ENCODE measurements at regions not wholly inside any gene's neighbourhood (a gene's known extent, or its start where the extent isn't known, plus 50 kb on each side); places are given as distances from the start of the nearest gene placed in this dataset.
"Not testable (repeated sequence)": the region's sequence is repeated elsewhere in the genome, so short reads cannot be mapped to it uniquely, and the experiment has no call there.

DNA sequence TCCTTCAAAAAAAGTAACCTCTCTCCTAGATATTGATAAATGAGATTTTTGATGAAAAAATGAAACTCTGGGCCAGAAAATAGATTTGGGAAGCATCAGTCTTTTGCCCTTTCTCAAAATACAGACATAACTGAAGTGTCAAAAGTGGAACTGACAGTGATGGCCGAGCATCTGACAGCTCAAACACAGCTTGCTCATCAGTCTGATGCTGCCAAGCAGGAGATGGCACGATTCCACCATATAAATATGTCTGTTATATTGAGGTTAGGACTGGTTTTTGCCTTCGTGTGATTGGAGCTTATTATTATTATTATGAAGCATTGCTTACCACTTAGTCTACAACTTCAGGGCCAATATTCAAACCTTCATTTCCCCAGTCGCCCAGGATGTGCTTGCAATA, 152.6 kb upstream of the EPHA3 start:
- DNase-seq (ENCODE audit: low read depth), result no peak

DNA sequence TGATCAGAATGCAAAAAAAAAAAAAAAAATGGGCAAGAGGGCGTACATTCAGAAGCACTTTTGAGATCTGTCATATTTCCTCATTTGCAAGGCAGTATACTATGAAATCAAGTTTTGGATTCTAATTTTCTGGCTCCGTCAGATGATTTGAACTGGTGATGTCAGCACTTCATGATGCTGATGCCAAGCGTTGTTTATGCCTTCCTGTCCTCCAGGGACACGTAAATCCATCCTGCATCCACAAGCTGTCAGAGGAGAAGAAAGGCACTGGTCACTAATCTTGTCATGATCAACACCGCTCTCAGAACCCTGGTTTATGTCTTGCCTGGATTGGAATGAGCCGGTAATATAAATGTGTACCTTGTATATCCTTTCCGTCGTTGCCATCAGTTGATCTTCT, 152.1 kb upstream of the EPHA3 start:
- DNase-seq (ENCODE audit: low read depth), result no peak

DNA sequence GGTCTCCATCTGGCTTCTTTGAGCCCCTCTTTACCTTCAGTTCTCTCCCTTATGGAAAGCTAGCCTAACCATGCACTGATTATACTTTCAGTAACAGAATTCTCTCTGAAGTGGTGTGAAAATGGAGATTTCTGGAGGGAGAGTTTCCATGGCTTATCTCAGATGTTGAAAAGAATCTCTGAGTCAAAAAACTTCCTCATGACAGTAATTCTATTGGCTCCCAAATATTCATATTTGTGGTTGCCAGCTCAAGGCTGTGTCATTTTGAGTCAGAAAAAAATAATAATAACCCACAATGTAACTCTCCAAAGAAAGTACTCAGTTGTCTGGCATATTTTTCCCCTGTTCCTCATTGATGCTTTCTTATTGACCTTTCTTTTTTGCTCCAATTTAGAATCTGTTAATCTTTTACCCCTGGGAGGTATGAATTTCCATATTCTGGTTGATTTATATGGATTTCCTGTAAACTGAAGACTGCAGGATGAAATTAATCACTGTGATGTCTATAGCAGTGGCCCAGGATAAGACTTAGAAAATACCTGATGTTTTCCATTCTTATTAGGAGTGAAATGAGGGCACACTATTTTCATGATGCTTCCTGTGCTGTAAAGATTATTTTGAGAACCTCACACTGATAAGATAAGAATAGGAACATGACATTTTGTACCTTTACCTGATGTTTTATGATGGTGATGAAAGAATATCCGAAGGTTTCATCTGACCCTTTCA, 149.5 kb upstream of the EPHA3 start:
- DNase-seq (ENCODE audit: low read depth), result peak; percentile 57

DNA sequence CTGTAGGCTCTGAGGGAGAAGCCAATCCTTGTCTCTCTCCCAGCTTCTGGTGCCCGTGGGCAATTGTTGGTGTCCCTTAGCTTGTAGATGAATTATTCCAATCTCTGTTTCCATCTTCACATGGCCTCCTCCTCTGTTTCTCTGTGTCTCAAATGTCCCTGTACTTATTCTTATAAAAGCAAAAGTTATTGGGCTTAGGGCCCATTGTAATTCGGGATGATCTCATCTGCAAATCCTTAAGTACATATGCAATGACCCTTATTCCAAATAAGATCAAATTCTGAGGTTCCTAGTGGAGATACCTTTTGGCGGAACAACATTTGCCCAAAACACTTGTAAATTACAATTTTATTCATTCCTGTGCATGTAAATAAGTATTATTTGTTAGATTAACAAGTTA, 147.4 kb upstream of the EPHA3 start:
- DNase-seq (ENCODE audit: low read depth), result no peak

DNA sequence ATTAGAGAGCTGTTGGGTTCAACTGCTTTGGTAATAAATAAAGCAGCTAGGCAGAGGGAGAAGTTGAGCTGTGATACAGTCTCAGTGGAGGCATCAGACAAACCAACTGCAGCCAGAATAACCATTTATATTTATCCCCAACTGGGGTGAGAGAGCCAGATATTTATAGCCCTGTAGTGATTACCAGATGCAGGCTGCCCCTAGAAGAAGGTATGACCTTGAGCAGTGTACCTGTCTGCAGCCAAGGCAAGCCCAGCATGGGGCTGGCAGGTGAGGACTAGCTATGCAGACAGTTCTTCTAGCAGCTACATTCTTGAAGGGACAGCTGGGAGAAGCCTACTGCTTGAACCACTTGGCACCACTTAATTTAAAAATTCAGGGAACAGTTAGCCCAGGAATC, 144.4 kb upstream of the EPHA3 start:
- no peak for DNase-seq (ENCODE audit: low read depth)

DNA sequence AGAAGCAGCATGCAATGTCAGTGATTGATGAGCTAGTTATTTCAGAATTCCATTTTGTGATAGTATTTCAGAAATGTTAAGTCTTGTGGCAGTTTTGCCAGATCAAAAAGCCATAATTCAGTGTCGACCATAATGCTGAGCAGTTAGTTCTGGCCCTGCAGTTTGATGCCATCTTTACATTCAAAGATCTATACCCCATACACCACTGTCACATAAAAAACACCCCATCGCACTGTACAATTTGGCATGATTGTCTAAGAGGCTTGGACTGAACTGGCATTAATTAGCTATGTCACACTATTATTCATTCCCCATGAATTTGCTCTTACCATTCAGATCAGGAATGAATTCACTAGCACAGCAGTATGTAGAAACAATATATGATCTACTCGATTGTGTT, 127.7 kb upstream of the EPHA3 start:
- no peak for DNase-seq (ENCODE audit: low read depth)

DNA sequence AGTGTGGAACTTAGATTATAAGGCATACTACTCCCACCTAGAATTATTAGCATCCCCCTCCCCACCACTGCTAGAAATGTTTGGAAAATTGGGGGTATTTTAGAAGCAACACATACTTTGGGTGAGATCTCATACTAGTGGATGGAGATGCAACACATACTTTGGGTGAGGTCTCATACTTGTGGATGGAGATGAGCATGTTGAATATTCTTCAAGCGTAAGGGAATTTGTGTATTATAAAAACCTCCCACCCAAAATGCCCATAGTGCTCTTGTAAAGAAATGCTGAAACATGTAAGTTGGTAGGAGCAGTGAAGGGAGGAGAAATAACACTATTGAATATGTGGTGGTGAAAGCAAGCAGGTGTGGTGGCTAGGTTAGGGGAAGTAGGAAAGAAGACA, 124.0 kb upstream of the EPHA3 start:
- no peak for DNase-seq (ENCODE audit: low read depth)

DNA sequence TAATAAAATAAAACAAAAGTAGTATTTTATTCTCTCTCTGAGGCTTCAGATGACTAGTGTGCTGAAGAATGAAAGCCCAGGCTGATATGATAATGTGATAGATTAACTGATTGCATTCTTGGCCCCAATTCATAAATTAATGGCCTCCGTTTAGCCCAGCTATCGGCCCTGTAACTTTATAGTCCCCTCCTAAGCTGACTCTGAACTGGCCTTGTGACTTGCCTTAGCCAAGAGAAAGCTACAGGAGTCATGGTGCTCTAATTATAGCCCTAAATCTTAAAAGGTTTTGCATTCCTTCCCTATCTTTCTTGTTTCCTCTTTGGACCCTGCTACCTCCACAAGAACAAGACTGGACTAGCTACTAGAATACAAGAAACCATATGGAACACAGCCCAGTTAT, 123.2 kb upstream of the EPHA3 start:
- DNase-seq (ENCODE audit: low read depth), result no peak

DNA sequence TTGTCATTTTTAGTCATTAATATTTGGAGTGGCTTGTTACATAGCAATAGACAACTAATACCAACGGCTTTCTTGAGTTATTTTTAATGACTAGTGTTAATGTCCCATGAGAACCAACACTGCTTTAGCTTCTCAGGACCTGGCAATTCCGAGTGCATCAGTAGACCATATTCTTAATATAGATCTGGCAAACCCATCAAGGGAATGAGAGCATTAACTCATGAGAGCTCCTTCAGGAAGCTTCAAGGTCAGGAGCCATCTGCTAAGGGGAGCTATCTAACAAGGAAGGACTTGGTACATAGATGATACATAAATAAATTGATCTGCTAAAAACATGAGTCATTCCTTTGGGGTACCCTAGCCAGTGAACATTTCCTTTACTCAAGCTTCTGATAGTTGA, 122.6 kb upstream of the EPHA3 start:
- no peak for DNase-seq (ENCODE audit: low read depth)

DNA sequence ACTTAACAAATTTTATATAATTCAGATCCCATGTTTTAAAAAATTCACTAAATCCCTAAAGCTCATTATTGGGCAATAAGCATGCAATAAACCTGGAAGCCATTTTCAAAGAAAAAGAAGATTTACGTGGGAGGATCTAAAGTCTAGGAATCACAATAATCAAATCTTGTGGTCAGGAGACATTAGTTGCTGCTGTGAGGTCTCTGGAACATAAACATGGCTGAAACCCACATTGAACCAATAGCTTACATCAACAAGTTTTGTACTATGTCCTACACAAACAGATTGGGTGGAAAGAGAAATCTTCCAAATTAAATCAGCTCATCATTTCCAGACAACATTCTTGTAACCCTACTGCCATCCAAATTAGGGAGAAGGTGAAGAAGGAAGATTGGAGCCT, 121.9 kb upstream of the EPHA3 start:
- DNase-seq (ENCODE audit: low read depth), result no peak

DNA sequence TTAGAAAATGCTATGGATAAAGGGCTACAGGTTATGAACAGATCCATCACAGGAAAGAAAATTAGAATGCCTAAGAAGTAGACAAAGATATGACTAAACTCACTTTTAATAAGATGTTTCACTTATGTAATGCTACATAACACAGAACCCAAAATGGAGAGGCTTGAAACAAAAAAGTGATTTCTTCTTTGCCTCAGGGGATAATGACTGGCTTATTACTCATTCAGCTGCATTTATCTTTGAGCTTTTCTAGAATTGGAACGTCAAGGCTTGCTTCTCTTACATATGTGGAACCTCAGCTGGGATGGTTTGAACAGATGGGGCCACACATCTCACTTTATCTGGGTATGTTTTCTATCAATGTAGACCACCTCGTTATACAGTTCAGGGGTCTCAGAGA, 120.6 kb upstream of the EPHA3 start:
- DNase-seq (ENCODE audit: low read depth), result peak; percentile 46

DNA sequence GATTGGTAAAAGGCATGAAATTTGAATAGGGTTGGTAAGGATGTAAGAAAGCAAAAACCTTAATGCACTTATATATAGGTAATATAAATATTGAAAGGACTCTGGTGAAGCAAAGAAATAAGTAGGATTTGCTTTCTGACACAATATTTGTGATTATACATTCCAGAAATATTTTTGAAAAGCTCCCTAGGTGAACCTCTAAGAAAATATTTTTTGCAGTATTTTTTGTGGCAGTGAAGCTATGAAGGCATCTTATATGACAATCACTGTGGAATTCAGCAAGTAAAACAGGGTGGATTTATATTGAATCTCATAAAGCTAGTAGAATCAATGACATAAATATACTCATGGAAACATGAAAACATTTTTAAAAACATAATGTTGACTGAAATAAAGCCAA, 119.6 kb upstream of the EPHA3 start:
- DNase-seq (ENCODE audit: low read depth), result no peak

DNA sequence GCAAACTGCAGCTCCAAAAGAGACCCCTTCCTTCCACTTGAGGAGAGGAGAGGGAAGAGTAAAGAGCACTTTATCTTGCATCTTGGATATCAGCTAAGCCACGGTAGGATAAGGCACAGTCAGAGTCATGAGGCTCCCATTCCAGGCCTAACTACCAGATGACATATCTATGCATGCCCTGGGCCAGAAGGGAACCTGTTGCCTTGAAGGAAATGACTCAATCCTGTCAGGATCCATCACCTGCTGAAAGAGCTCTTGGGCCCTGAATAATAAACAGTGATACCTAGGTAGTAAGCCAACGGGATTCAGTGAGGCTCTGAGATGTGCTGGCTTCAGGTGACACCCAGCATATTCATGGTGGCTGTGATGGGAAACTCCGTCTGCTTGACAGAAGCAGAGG, 118.5 kb upstream of the EPHA3 start:
- DNase-seq (ENCODE audit: low read depth), result no peak

DNA sequence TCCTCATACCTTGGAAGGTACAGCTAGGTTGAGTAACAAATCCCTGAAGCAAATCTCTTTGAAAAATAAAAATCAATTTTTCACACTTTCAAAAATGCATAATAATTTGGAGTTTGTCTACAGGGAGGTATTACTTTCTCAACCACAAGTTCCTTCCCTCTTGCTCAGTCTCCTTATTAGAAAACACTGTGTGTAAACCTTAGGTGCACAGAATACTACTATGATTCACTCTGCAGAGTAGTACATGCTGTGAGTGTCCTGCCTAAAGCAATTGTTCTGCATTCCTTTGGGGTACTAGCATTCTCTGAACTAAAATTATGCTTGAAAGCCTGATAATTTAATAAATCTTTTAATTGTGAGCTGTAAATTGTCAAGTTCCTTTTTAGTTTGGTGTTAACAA, 115.9 kb upstream of the EPHA3 start:
- DNase-seq (ENCODE audit: low read depth), result no peak

DNA sequence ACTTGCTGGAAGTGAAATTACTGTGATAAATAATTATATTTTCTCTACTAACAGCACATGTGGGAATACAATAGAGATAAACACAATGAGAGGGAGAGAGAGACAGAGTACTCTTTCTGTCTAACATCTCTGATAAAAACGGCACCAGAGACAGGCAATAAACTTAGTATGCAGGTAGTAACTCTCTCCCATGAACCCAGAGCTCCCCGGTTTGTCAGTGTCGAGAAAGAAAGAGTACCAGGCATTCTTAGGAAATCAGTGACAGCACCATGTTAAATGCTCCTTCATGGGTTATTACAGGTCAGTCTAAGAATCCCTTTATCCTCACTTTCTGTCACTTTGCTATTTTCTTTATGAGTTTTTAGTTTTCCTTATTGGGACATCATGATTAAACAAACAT, 110.7 kb upstream of the EPHA3 start:
- no peak for DNase-seq (ENCODE audit: low read depth)

DNA sequence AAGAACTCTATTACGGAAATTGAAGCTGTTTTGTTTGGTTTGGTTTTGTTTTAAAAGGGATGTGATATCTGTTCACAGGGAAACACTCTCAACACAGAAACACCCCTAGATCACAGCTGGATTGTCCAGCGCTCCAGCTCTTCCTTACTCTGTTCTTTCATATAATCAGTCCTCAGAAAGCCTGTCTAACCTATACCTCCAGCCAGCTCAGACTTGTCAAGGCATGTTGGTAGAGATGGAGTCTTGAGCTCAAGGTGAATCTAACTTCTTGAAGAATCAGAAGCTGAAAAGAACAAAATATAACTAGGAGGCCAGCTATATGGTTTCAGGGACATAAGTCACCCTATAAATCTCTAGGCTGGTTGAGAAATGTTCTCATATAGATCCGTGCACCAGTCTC, 110.2 kb upstream of the EPHA3 start:
- DNase-seq (ENCODE audit: low read depth), result no peak

DNA sequence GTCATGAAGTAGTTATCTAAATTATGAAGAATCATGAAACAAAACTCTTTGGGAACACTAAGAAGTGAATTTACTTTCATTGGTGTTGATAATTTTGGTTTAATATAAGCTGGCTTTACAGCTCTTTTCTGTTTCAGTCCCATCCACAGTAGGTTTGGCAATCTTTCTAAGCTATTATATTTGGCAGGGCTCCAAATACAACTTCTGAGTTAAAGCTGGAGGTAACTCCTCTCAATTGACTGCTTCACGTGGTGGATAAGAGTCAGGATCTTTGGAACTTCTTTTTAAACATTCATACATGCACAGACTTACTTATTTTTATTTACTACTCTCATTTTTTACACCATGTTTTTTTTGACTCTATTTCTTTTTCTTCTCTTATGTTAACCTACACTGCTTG, 106.5 kb upstream of the EPHA3 start:
- DNase-seq (ENCODE audit: low read depth), result no peak

DNA sequence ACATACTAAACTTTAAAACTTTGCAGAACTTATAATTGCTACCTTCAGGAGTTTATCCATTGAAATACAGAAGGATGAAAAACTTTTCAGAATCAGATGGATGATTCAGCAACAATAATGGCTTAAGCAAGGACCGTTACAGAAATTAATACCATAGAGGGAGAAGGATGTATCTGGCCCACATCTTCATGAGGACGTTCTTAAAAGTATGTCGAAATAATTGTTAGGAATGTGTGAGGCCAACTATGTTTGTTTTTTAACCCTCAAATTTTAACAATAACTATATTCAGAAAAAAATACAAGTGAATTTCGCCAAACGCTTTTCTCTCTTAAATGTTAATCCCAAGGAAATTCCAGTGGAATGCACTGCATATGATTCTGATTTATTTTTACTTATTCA, 105.2 kb upstream of the EPHA3 start:
- DNase-seq (ENCODE audit: low read depth), result peak; percentile 58

DNA sequence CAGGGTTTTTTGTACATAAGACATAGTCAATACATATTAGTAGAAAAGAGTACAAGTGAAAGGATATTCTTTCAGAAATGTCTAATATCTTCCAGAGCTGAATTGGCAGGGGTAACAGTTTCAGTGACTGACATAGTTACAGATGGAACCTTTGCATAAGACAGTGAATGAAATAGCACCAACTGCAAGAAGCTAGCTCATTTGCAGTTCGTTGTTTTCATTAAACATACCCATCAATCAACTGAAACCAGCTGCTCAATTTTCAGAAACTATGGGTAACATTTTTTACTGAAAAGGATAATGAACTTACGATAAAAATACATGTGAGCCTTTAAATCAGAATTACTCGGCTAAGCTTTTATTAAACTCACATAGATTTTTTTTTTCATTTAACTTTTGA, 93.9 kb upstream of the EPHA3 start:
- no peak for DNase-seq (ENCODE audit: low read depth)

DNA sequence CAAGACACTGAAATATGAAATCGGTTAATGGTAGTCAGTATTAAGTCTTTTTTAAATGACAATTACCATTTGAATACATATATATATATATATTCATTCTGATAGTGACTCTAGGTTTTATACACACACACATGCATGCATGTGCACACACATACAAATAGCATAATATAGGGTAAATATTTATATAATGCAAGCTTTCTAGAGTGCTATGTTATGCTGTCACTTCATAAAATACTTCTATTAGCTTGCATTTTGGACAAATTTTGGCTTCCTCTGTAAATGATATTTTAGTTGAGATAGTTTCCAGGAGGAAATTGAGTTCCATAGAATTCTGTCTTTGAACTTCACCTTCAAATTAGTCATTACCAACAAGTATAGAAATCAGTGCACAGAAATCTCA, 89.9 kb upstream of the EPHA3 start:
- no peak for DNase-seq (ENCODE audit: low read depth)

DNA sequence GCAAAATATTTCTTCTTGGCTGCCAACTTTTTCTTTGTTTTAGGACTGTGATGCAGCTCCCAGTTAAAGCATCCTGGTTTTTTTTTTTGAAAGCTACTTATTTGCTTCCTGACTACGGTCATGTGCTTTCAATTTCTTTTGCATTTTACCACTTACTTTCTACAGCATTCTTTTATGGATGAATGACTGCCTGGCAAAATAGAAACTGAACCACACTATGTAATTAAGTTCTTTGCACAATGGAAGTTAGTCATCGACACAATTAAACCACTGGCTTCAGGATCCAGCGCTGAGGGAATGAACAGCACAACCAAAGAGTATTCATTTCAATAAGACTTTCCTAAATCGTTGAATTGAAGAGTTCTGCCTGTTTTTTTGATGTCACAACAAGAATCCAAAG, 82.2 kb upstream of the EPHA3 start:
- DNase-seq (ENCODE audit: low read depth), result peak; percentile 90

DNA sequence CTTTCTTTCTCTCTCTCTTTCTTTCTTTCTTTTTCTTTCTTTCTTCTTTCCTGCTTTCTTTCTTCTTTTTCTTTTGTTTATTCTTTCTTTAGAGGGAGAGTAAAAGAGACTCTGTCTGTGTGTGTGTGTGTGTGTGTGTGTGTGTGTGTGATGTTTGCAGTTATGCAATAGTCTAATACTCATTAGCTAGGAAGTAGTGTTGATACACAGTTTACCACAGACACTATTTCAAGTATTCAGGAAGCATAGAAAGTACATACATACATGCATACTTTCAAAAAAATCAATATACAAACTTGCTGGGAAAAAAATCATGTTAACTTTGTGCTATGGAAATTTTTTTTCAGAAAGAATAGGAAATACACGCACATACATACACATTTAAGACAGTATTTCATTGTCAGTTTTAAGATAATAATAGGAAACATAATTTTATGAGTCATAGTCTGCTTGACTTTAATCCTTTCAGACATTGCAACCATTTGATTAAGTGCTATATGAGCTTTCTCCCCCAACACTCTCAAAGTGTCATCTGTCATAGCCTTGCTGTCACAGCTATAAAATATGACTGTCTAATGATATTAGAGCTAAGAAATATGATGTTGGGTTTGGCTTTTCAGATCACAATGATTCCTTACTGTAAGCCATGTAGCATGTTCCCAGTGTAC, 74.9 kb upstream of the EPHA3 start:
- DNase-seq (ENCODE audit: low read depth), result peak; percentile 12

DNA sequence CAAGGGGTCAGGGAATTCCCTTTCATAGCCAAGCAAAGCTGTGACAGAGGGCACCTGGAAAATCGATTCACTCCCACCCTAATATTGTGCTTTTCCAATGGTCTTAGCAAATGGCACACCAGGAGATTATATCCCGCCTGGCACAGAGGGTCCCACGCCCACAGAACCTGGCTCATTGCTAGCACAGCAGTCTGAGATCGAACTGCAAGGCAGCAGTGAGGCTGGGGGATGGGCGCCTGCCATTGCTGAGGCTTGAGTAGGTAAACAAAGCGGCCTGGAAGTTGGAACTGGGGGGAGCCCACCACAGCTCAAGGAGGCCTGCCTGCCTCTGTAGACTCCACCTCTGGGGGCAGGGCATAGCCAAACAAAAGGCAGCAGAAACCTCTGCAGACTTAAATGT, 72.7 kb upstream of the EPHA3 start:
- DNase-seq (ENCODE audit: low read depth), result not testable (repeated sequence)

DNA sequence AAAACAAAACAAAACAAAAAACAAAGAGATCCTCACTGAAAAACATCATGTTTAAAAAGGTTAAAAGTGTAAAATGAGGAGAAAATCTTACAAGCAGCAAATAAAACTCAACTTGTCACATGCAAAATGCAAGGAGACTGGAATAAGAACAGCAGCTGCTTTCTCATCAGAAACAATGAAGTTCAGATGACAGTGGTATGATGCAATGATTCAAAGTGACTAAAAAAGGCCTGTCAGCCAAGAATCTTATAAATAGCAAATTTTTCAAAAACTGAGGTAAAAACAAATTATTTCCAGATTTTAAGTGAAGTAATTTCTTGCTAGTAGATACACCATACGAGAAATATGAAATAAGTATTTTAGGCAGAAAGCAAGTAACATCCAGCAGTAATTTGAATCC, 68.6 kb upstream of the EPHA3 start:
- peak; percentile 44 for DNase-seq (ENCODE audit: low read depth)
